Left lung (tissue), 4 donors: ENCODE measurements at regions not wholly inside any gene's neighbourhood (a gene's known extent, or its start where the extent isn't known, plus 50 kb on each side); places are given as distances from the start of the nearest gene placed in this dataset.

Experiments
- ATAC-seq: fragments of 200-7000 bp; cut with Tn5 transposase; one replicate; pipeline ENCODE4 v1.9.1; 2020; ENCODE audit warnings: moderate library complexity
- DNase-seq, 4 donors: peaks; one replicate each; pipeline ENCODE4 v3.0.0-alpha.2; 2013 to 2020
- H3K27ac ChIP-seq, 2 donors: fragments of 200-600 bp; sonication (generic) in 1 of 2; one replicate each; pipeline versions ENCODE4 v1.5.0 to v1.8.0; 2020 to 2021
- H3K27me3 ChIP-seq, 2 donors: fragments of 200-600 bp; sonication (generic) in 1 of 2; one replicate each; pipeline versions ENCODE4 v1.5.0 to v1.8.0; 2020 to 2021
- H3K36me3 ChIP-seq, 2 donors: fragments of 200-600 bp; sonication (generic) in 1 of 2; one replicate each; pipeline versions ENCODE4 v1.5.0 to v1.8.0; 2020 to 2021
- H3K4me1 ChIP-seq, 2 donors: fragments of 200-600 bp; one replicate each; pipeline ENCODE4 v1.8.0; 2021
- H3K4me3 ChIP-seq, 2 donors: fragments of 200-600 bp; sonication (generic) in 1 of 2; one replicate each; pipeline versions ENCODE4 v1.5.0 to v1.8.0; 2020 to 2021; ENCODE audit warnings: mild to moderate bottlenecking in 1 of 2
- H3K9me3 ChIP-seq, 2 donors: fragments of 200-600 bp; sonication (generic) in 1 of 2; one replicate each; pipeline versions ENCODE4 v1.5.0 to v1.8.0; 2020 to 2021
- intact Hi-C, 2 donors: fragments of 100-400 bp; cut with DNase I; formaldehyde crosslinking; loops; one replicate each; pipeline versions ENCODE4 v1.11.2 to v1.14.2; 2022
- TF ChIP-seq, protein P1 (sequence below), 2 donors: fragments of 200-600 bp; sonication (generic) in 1 of 2; IDR thresholded peaks; one replicate each; pipeline versions ENCODE4 v1.5.0 to v1.8.0; 2021; ENCODE audit warnings: antibody characterized with exemption in 2 of 2
- donor health status: DM: no; HTN: yes; CAD: no.
- donor health status: DM: no; HTN: no; CAD: no.

GRCh38 chr1:79302380-79302930 lies 295.9 kb upstream of the ADGRL4 start:
- H3K9me3 ChIP-seq, result no peaks in the 10 kb centered on the region
- DNase-seq (peak in 1 of 4 donors; percentile 5), ATAC-seq (no peak)
- H3K36me3 ChIP-seq, result no peaks in the 10 kb centered on the region
- TF ChIP-seq, protein P1, sequence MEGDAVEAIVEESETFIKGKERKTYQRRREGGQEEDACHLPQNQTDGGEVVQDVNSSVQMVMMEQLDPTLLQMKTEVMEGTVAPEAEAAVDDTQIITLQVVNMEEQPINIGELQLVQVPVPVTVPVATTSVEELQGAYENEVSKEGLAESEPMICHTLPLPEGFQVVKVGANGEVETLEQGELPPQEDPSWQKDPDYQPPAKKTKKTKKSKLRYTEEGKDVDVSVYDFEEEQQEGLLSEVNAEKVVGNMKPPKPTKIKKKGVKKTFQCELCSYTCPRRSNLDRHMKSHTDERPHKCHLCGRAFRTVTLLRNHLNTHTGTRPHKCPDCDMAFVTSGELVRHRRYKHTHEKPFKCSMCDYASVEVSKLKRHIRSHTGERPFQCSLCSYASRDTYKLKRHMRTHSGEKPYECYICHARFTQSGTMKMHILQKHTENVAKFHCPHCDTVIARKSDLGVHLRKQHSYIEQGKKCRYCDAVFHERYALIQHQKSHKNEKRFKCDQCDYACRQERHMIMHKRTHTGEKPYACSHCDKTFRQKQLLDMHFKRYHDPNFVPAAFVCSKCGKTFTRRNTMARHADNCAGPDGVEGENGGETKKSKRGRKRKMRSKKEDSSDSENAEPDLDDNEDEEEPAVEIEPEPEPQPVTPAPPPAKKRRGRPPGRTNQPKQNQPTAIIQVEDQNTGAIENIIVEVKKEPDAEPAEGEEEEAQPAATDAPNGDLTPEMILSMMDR (IDR thresholded peaks at IDR 0.05), result no peak
- no peaks in the 10 kb centered on the region for H3K4me1 ChIP-seq
- intact Hi-C loops, result no loop called here
- no peak overlapping the region for H3K4me3 ChIP-seq
- no peaks in the 10 kb centered on the region for H3K27me3 ChIP-seq
- no peak overlapping the region for H3K27ac ChIP-seq

DNA sequence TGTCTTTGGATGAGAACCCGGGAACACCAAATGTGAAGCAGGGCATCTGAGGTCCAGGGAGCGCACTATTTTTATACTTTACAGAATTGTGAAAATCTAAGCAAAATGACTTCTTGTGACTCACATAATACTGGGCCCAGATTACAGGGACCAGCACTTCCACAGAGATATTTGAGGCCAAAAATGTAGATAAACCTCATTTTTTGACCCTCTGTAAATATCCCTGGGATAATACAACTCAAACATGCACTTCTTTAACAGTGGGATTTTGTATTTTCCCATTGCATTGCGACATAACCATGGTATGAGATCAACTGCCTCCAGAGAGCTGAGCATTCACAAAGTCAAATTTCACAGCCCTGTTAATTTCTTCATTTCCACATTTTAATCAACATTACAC lies 289.4 kb upstream of the ADGRL4 start:
- Histone ChIP-seq H3K27ac (no peak overlapping the region), H3K4me1 (no peaks in the 10 kb centered on the region), H3K27me3 (no peaks in the 10 kb centered on the region), H3K36me3 (no peaks in the 10 kb centered on the region), H3K4me3 (no peak overlapping the region), H3K9me3 (no peaks in the 10 kb centered on the region)
- DNase-seq, result no peak
- TF ChIP-seq, protein P1 (IDR thresholded peaks at IDR 0.05), result no peak
- no peak for ATAC-seq
- intact Hi-C loops, result no loop called here

DNA sequence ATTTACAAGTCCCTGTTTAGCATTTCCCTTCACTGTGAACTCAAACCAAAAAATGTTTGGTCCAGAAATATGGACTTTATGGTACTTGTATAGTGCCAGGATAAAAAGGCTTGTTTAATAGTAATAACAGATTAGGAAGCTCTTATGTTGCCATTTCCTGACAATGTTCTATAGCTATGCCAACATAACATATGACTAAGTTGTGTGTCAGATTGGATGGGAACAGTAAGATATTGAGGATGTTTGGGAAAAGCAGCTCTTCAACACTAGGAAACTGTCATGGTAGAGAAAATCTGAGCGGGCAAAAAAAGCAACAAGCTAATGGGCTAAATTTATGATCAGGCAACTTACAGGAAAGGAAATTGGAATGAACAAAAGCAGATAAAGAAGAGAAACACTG lies 287.1 kb upstream of the ADGRL4 start:
- intact Hi-C loops, result no loop called here
- TF ChIP-seq, protein P1 (IDR thresholded peaks at IDR 0.05), result no peak
- Histone ChIP-seq H3K4me3 (no peak overlapping the region), H3K36me3 (no peaks in the 10 kb centered on the region), H3K27me3 (no peaks in the 10 kb centered on the region), H3K4me1 (no peaks in the 10 kb centered on the region), H3K9me3 (no peaks in the 10 kb centered on the region), H3K27ac (no peak overlapping the region)
- no peak for ATAC-seq
- no peak for DNase-seq

DNA sequence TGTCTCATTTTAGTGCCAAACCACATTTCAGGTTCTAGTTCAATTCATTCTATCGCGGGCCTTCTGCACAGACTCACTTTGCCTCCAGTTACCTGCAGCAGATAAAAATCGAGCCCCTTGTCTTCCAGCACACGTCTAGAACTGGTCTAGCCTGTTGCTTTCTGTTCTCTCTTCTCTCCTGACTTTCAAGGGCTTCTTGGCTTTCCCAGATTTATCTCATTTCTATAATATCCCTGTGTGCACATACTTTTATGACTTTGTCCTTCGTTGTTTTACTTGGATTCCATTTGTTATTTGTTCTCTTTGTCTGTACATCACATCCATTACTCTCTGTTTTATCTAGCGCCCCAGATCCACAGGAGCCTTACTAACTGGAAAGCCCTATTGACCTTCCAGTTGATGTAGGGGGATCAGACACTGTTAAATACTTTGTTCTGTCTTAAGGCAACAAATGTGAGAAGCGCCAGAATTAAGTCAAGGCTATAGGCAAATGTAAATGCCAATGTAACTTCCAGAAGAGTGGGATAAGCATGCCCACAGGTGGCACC lies 284.5 kb upstream of the ADGRL4 start:
- intact Hi-C loops, result no loop called here
- DNase-seq (no peak), ATAC-seq (no peak)
- H3K4me1 ChIP-seq, result no peaks in the 10 kb centered on the region
- no peak overlapping the region for H3K4me3 ChIP-seq
- no peaks in the 10 kb centered on the region for H3K9me3 ChIP-seq
- TF ChIP-seq, protein P1 (IDR thresholded peaks at IDR 0.05), result no peak
- no peaks in the 10 kb centered on the region for H3K27me3 ChIP-seq
- H3K27ac ChIP-seq, result no peak overlapping the region
- H3K36me3 ChIP-seq, result no peaks in the 10 kb centered on the region

DNA sequence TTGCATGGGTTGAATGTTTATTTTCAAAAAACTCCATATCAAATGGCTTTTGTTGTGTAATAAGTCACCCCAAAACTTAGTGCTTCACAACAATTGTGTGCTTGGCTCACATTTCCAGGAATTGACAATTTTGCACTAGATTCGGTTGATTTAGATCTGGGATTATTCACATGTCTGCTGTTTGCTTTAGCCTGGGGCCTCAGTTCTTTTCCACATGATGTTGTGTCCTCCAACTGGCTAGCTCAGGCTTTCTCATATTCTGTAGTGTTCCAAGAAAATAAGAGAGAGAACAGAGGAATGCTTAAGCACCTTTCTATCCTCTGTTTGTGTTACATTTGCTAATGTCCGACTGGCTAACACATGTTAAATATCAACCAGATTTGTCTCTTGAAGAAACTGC lies 281.5 kb upstream of the ADGRL4 start:
- DNase-seq, result no peak
- H3K27me3 ChIP-seq, result no peaks in the 10 kb centered on the region
- no peak for ATAC-seq
- TF ChIP-seq, protein P1 (IDR thresholded peaks at IDR 0.05), result no peak
- H3K4me1 ChIP-seq, result no peaks in the 10 kb centered on the region
- H3K36me3 ChIP-seq, result no peaks in the 10 kb centered on the region
- no peak overlapping the region for H3K27ac ChIP-seq
- intact Hi-C loops, result no loop called here
- H3K9me3 ChIP-seq, result no peaks in the 10 kb centered on the region
- no peak overlapping the region for H3K4me3 ChIP-seq
